ENCODE measurements at regions not wholly inside any gene's neighbourhood (a gene's known extent, or its start where the extent isn't known, plus 50 kb on each side); places are given as distances from the start of the nearest gene placed in this dataset.

DNA sequence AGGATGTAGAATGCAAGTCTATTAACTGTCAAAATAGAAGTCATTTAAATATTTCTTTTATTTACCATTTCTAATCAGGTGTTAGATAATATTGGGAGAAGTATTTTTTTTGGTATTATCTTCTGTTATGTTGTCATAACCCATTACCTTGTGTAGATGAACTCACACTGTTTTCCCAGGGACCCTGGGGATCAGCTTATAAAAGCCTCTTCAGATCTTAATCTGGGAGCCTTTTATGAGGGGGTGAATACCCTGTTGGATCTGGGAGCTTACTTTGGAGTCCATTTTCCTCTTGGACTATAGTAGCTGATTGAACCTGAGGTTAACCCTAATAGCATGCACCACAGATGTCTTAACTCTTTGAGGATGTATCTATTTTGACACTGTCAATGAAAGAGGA is 176.3 kb upstream of the ATP2B1 start:
- TF ChIP-seq, protein P1, sequence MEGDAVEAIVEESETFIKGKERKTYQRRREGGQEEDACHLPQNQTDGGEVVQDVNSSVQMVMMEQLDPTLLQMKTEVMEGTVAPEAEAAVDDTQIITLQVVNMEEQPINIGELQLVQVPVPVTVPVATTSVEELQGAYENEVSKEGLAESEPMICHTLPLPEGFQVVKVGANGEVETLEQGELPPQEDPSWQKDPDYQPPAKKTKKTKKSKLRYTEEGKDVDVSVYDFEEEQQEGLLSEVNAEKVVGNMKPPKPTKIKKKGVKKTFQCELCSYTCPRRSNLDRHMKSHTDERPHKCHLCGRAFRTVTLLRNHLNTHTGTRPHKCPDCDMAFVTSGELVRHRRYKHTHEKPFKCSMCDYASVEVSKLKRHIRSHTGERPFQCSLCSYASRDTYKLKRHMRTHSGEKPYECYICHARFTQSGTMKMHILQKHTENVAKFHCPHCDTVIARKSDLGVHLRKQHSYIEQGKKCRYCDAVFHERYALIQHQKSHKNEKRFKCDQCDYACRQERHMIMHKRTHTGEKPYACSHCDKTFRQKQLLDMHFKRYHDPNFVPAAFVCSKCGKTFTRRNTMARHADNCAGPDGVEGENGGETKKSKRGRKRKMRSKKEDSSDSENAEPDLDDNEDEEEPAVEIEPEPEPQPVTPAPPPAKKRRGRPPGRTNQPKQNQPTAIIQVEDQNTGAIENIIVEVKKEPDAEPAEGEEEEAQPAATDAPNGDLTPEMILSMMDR (IDR thresholded peaks at IDR 0.05): no peak
- no peak for ATAC-seq (ENCODE audit: low read depth)
- H3K4me1 Mint-ChIP-seq: peaks cover 44% of the 10 kb centered on the region
- peak overlapping the region; percentile 97 for H3K27ac Mint-ChIP-seq
- DNase-seq: no peak
- POLR2A ChIA-PET: interaction anchor here (1.5 to 5.1 kb wide), 5 partner anchors 21 to 176 kb away, joined by 5 to 67 read pairs (median 7); partner anchors contain the start of gene ATP2B1
- H3K36me3 Mint-ChIP-seq (ENCODE audit: low read depth): no peaks in the 10 kb centered on the region
- no peaks in the 10 kb centered on the region for H3K9me3 Mint-ChIP-seq
- H3K27me3 Mint-ChIP-seq: no peaks in the 10 kb centered on the region
- H3K4me3 Mint-ChIP-seq: no peak overlapping the region
- intact Hi-C loops (cut with micrococcal nuclease): loop anchor here (5.0 to 10.0 kb wide), 2 partner anchors 127 to 220 kb away; no protein-coding TSS in a partner anchor
- CTCF ChIA-PET: interaction anchor here (1.4 kb wide), 1 partner anchor 9 kb away, joined by 3 read pairs; no protein-coding TSS in a partner anchor

DNA sequence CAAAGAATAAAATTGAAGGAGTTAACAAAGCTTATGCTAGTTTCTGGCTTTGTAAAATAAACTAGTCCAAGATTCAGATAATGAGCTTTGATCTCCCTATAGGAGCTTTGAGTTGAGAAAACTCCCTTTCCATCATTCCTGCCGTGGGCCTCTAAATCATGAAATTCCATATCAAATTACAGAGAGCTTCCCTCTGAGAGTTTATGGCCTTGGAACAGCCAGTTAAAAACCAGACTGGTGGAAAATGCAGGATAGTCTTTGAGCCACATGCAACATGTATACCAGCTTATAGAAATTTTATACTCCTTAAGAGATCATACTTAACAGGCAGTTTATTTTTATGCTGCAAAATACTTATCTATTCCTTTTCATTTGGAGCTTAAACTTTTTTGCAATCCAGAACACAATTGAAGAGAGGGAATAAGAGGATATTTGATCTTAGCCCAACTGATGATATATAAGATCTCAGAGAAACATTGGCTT is 175.8 kb upstream of the ATP2B1 start:
- intact Hi-C loops (cut with micrococcal nuclease): loop anchor here (5.0 to 10.0 kb wide), 2 partner anchors 128 to 220 kb away; no protein-coding TSS in a partner anchor
- peak overlapping the region; percentile 97 for H3K27ac Mint-ChIP-seq
- no peaks in the 10 kb centered on the region for H3K27me3 Mint-ChIP-seq
- ChIA-PET POLR2A (interaction anchor here (0.8 to 5.1 kb wide), 7 partner anchors 18 to 176 kb away, joined by 3 to 67 read pairs (median 6); partner anchors contain the start of gene ATP2B1), CTCF (interaction anchor here (1.4 kb wide), 1 partner anchor 10 kb away, joined by 3 read pairs; no protein-coding TSS in a partner anchor)
- H3K4me3 Mint-ChIP-seq: no peak overlapping the region
- DNase-seq (no peak), ATAC-seq (ENCODE audit: low read depth) (no peak)
- H3K9me3 Mint-ChIP-seq: no peaks in the 10 kb centered on the region
- peaks cover 48% of the 10 kb centered on the region for H3K4me1 Mint-ChIP-seq
- H3K36me3 Mint-ChIP-seq (ENCODE audit: low read depth): no peaks in the 10 kb centered on the region
- TF ChIP-seq, protein P1 (IDR thresholded peaks at IDR 0.05): no peak

DNA sequence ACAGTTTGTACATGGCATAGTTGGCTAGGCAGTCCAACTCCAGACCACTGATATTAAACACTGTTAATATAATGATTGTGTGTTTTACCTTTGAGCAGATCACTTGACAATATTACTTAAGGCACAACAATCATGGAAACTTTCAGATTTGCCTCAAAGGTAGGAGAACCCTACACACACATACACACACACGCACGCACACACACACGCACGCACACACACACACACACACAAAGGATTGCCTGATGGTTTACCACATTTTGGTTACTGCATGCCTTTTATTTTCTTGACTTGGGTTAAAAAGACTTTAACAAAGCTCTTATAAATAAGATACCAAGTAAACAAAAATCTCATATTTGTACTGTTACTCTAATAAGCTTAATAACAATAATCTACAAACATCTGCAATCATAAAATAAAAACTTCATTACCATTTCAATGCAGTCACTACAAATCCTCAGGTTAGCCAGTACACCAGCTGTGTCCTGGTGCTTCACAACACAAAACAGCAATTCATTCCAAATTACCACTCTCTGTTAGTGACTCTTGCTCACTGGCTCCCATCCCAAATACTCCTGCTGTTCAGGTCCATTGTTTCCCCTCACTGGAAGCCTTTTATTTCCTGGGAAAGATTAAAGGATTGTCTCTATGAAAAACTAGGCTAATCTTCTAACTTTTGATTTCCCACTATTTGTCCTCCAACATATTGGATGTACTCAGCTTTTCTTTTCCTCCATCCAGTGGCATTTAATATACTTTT is 175.2 kb upstream of the ATP2B1 start:
- TF ChIP-seq, protein P1 (IDR thresholded peaks at IDR 0.05): no peak
- Mint-ChIP-seq H3K9me3 (no peaks in the 10 kb centered on the region), H3K4me3 (no peak overlapping the region), H3K27ac (peak overlapping the region; percentile 97), H3K36me3 (ENCODE audit: low read depth) (no peaks in the 10 kb centered on the region), H3K27me3 (no peaks in the 10 kb centered on the region), H3K4me1 (peaks cover 54% of the 10 kb centered on the region)
- POLR2A ChIA-PET: interaction anchor here (0.8 to 5.1 kb wide), 8 partner anchors 18 to 175 kb away, joined by 3 to 67 read pairs (median 6); partner anchors contain the start of gene ATP2B1
- CTCF ChIA-PET: interaction anchor here (1.4 kb wide), 1 partner anchor 10 kb away, joined by 3 read pairs; no protein-coding TSS in a partner anchor
- intact Hi-C loops (cut with micrococcal nuclease): loop anchor here (2.0 to 10.0 kb wide), 3 partner anchors 15 to 221 kb away; no protein-coding TSS in a partner anchor
- ATAC-seq (ENCODE audit: low read depth) (no peak), DNase-seq (no peak)

DNA sequence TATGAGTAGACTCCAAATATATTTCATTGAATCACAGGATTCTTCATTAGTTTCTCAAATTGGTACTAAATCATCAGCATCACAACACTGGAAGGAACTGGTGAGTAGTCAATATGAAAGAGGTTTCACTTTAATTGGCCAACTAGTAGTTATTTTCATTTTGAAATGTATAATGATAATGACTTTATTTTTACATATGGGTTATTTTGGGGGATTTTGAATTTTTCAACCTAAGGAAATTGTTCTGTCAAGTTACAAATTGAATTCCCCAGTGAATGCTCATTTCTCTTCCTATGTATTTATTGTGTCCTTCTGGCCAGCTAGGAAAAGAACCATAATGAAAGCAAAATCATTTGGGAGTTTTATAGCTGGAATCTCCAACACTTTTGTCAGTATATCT is 174.2 kb upstream of the ATP2B1 start:
- Mint-ChIP-seq H3K36me3 (ENCODE audit: low read depth) (no peaks in the 10 kb centered on the region), H3K4me3 (peak overlapping the region; percentile 11), H3K9me3 (no peaks in the 10 kb centered on the region), H3K27me3 (no peaks in the 10 kb centered on the region), H3K27ac (peak overlapping the region; percentile 97), H3K4me1 (peaks cover 62% of the 10 kb centered on the region)
- intact Hi-C loops (cut with micrococcal nuclease): loop anchor here (1.0 to 10.0 kb wide), 8 partner anchors 16 to 222 kb away; no protein-coding TSS in a partner anchor
- TF ChIP-seq, protein P1 (IDR thresholded peaks at IDR 0.05): no peak
- CTCF ChIA-PET: interaction anchor here (1.4 to 1.5 kb wide), 3 partner anchors 19 to 174 kb away, joined by 3 to 5 read pairs (median 4); partner anchors contain the start of gene ATP2B1
- POLR2A ChIA-PET: interaction anchor here (1.0 to 5.1 kb wide), 8 partner anchors 19 to 174 kb away, joined by 5 to 67 read pairs (median 13); partner anchors contain the start of gene ATP2B1
- ATAC-seq (ENCODE audit: low read depth) (no peak), DNase-seq (no peak)

Measured in activated B cell treated with CpG ODN at 0.5 μM for 24 hours (primary cell).